ENCODE measurements at regions not wholly inside any gene's neighbourhood (a gene's known extent, or its start where the extent isn't known, plus 50 kb on each side); places are given as distances from the start of the nearest gene placed in this dataset.

GRCh38 chr12:78531831-78532458 lies 332.6 kb upstream of the SYT1 start:
- no peak for TF ChIP-seq CTCF (conservative IDR thresholded peaks at IDR 0.05 in 1 of 2, IDR thresholded peaks at IDR 0.05 in 1 of 2; ENCODE audit: extremely low read depth in 1 of 2, insufficient read depth in 1 of 2, low read depth in 1 of 2, low read length in 2 of 2)
- TF ChIP-seq EZH2 (IDR thresholded peaks at IDR 0.05; ENCODE audit: borderline replicate concordance, low read length) = no peak

Data from mammary epithelial cell (primary cell).